A673 (cell line): ENCODE measurements at regions not wholly inside any gene's neighbourhood (a gene's known extent, or its start where the extent isn't known, plus 50 kb on each side); places are given as distances from the start of the nearest gene placed in this dataset.

Experiments used
- BruUV-seq: library from RNA; stranded (reverse); fragments of 400-500 nt; replicated peaks from 2 replicates; lab custom pipeline; 2021; lab: Mats Ljungman, UMichigan
- CTCF ChIA-PET: fragments of 300-600 bp; sonication (Branson Sonifier 250); formaldehyde crosslinking; loops from one replicate; lab custom pipeline; 2022; ENCODE audit warnings: antibody characterized with exemption; lab: Charles Lee
- POLR2A ChIA-PET: fragments of 300-600 bp; sonication (Branson Sonifier 250); formaldehyde crosslinking; loops from one replicate; lab custom pipeline; 2022; ENCODE audit warnings: antibody characterized with exemption; ENCODE audit not compliant: low non-redundant PET; lab: Charles Lee
- DNase-seq: peaks from one replicate; pipeline ENCODE4 v3.0.0-alpha.2; 2015; ENCODE audit warnings: low spot score
- H3K27ac ChIP-seq: fragments of 200-600 bp; sonication (generic); 2 replicates; pipeline ENCODE4 v1.5.1; 2016; ENCODE audit warnings: mixed run types, low read depth, mild to moderate bottlenecking, mixed read lengths, antibody characterized with exemption, low read length; ENCODE audit not compliant: poor library complexity, severe bottlenecking
- H3K27me3 ChIP-seq: fragments of 200-600 bp; sonication (generic); replicated peaks from 2 replicates; pipeline ENCODE4 v1.6.1; 2017; ENCODE audit warnings: mixed run types, low read depth, mild to moderate bottlenecking, mixed read lengths, antibody characterized with exemption, low read length; ENCODE audit not compliant: insufficient read depth, poor library complexity
- H3K36me3 ChIP-seq: fragments of 200-600 bp; sonication (generic); 2 replicates; pipeline ENCODE4 v1.6.1; 2016; ENCODE audit warnings: mixed run types, mild to moderate bottlenecking, mixed read lengths, antibody characterized with exemption, low read length; ENCODE audit not compliant: insufficient read depth, poor library complexity, severe bottlenecking
- H3K4me1 ChIP-seq: fragments of 200-600 bp; sonication (generic); 2 replicates; pipeline ENCODE4 v1.6.1; 2017; ENCODE audit warnings: mixed run types, mild to moderate bottlenecking, mixed read lengths, antibody characterized with exemption, low read length; ENCODE audit not compliant: insufficient read depth, poor library complexity, severe bottlenecking
- H3K4me3 ChIP-seq: fragments of 200-600 bp; sonication (generic); 2 replicates; pipeline ENCODE4 v1.5.1; 2016; ENCODE audit warnings: low read depth, mixed run types, mild to moderate bottlenecking, mixed read lengths, low read length; ENCODE audit not compliant: poor library complexity, severe bottlenecking
- H3K9me3 ChIP-seq: fragments of 200-600 bp; sonication (generic); 2 replicates; pipeline ENCODE4 v1.6.1; 2016; ENCODE audit warnings: mixed run types, low read depth, mild to moderate bottlenecking, mixed read lengths, antibody characterized with exemption, low read length; ENCODE audit not compliant: poor library complexity, severe bottlenecking
- EZH2 ChIP-seq: fragments of 200-600 bp; sonication (generic); IDR thresholded peaks from 2 replicates; pipeline ENCODE4 v1.6.1; 2017; ENCODE audit warnings: borderline replicate concordance, low read depth, mild to moderate bottlenecking, mixed read lengths, antibody characterized with exemption, low read length; ENCODE audit not compliant: poor library complexity, severe bottlenecking
- intact Hi-C: fragments of 100-400 bp; cut with micrococcal nuclease; formaldehyde crosslinking; loops from one replicate; pipeline ENCODE4 v1.10.0; 2022; ENCODE audit not compliant: unreplicated experiment
- TF ChIP-seq, protein P1 (sequence below): fragments of 300-800, 200-600 bp; sonication (generic); conservative IDR thresholded peaks from 2 replicates; pipeline ENCODE4 v1.5.1; 2017; ENCODE audit warnings: low read depth, mild to moderate bottlenecking, antibody characterized with exemption, low read length, moderate library complexity, mixed read lengths

DNA sequence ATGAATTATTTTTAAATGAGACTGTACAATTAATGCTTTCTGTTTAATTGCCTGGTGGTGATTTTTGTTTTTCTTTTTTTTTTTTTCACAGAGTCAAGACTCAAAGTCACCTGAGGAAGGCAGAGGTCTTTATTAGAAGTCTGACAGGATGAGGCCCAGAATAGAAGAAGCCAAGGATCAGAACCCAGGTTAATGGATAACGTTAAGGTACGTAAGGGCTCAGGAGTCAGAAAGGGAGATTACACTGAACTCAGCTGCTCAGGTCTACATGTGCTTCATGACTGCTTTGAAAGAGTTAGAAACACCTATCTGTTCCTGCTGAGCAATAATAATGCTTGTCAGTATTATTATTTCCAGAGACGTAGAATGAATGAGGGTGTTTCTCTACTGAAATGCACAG is 196.5 kb downstream of the LRATD1 start:
- CTCF ChIA-PET, result no interaction called here

DNA sequence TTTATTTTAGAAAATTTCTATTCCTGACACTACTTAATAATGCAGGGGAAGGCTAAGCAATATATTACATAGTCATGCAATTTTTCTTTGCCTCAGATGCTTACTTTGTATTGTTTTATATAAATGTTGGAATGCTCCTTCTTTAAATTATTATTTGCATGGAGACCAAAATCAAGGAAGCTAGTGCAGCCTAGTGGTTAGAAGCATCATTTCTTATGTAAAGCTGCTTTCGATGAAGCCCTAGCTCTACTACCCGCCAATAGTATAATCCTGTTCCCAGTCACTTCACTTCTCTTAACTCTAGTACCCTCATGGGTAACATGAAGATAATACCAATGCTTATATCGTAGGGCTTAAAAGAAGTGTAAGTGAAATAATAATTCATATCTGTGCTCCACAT is 198.9 kb downstream of the LRATD1 start:
- ChIA-PET CTCF (no interaction called here), POLR2A (no interaction called here)
- no peak for TF ChIP-seq EZH2
- TF ChIP-seq, protein P1, sequence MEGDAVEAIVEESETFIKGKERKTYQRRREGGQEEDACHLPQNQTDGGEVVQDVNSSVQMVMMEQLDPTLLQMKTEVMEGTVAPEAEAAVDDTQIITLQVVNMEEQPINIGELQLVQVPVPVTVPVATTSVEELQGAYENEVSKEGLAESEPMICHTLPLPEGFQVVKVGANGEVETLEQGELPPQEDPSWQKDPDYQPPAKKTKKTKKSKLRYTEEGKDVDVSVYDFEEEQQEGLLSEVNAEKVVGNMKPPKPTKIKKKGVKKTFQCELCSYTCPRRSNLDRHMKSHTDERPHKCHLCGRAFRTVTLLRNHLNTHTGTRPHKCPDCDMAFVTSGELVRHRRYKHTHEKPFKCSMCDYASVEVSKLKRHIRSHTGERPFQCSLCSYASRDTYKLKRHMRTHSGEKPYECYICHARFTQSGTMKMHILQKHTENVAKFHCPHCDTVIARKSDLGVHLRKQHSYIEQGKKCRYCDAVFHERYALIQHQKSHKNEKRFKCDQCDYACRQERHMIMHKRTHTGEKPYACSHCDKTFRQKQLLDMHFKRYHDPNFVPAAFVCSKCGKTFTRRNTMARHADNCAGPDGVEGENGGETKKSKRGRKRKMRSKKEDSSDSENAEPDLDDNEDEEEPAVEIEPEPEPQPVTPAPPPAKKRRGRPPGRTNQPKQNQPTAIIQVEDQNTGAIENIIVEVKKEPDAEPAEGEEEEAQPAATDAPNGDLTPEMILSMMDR, result no peak

More for the DNA sequence above, 196.5 kb downstream of the LRATD1 start:
- Histone ChIP-seq H3K9me3 (no peaks in the 10 kb centered on the region), H3K27ac (no peak overlapping the region), H3K36me3 (no peaks in the 10 kb centered on the region), H3K27me3 (no peaks in the 10 kb centered on the region), H3K4me3 (no peak overlapping the region), H3K4me1 (no peaks in the 10 kb centered on the region)
- POLR2A ChIA-PET, result no interaction called here
- DNase-seq, result no peak
- TF ChIP-seq, protein P1, result no peak
- TF ChIP-seq EZH2, result no peak
- intact Hi-C loops, result no loop called here
- no TSS peak for BruUV-seq

DNA sequence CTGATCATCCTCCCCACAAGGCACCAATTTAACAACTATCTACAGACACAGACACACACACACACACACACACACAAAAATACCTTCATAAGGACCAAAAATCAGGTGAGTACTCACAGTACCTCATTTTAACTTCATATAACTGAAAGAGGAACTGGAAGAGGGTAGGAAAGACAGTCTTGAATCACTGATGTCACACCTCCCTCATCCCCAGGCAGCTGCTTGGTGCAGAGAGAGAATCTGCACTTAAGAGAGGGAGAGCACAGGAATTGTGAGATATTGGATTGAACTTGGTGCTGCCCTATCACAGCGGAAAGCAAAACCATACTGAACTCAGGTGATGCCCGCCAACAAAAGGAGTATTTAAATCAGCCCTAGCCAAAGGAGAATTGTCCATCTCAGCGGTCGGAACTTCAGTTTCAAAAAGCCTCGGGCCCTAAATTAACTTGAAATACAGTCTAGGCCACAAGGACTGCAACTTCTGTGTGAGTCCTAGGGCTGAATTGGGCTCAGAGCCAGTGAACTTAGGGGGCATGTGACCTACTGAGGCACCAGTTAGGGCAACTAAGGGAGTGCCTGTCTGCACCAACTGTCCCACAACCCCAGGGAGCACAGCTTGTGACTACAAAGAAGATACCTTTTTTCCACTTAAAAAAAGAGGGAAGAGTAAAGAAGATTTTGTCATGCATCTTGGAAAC is 211.1 kb downstream of the LRATD1 start:
- Histone ChIP-seq H3K27me3 (no peaks in the 10 kb centered on the region), H3K4me3 (no peak overlapping the region), H3K36me3 (no peaks in the 10 kb centered on the region), H3K9me3 (no peaks in the 10 kb centered on the region), H3K27ac (no peak overlapping the region), H3K4me1 (no peaks in the 10 kb centered on the region)
- no peak for DNase-seq
- POLR2A ChIA-PET, result no interaction called here
- CTCF ChIA-PET, result no interaction called here
- intact Hi-C loops, result no loop called here
- TF ChIP-seq, protein P1, result no peak
- TF ChIP-seq EZH2, result no peak
- no TSS peak for BruUV-seq

More for the DNA sequence above, 198.9 kb downstream of the LRATD1 start:
- BruUV-seq, result no TSS peak
- DNase-seq, result no peak
- no peaks in the 10 kb centered on the region for H3K4me1 ChIP-seq
- no peaks in the 10 kb centered on the region for H3K9me3 ChIP-seq
- intact Hi-C loops, result no loop called here
- H3K27me3 ChIP-seq, result no peaks in the 10 kb centered on the region
- H3K27ac ChIP-seq, result no peak overlapping the region
- no peaks in the 10 kb centered on the region for H3K36me3 ChIP-seq
- no peak overlapping the region for H3K4me3 ChIP-seq
